ENCODE measurements at regions not wholly inside any gene's neighbourhood (a gene's known extent, or its start where the extent isn't known, plus 50 kb on each side); places are given as distances from the start of the nearest gene placed in this dataset.

GRCh38 chr20:11389186-11389585 lies 528.5 kb upstream of the BTBD3 start:
- DNase-seq (ENCODE audit: low spot score), result no peak

GRCh38 chr20:11391591-11391990 lies 526.1 kb upstream of the BTBD3 start:
- DNase-seq (ENCODE audit: low spot score), result no peak

DNA sequence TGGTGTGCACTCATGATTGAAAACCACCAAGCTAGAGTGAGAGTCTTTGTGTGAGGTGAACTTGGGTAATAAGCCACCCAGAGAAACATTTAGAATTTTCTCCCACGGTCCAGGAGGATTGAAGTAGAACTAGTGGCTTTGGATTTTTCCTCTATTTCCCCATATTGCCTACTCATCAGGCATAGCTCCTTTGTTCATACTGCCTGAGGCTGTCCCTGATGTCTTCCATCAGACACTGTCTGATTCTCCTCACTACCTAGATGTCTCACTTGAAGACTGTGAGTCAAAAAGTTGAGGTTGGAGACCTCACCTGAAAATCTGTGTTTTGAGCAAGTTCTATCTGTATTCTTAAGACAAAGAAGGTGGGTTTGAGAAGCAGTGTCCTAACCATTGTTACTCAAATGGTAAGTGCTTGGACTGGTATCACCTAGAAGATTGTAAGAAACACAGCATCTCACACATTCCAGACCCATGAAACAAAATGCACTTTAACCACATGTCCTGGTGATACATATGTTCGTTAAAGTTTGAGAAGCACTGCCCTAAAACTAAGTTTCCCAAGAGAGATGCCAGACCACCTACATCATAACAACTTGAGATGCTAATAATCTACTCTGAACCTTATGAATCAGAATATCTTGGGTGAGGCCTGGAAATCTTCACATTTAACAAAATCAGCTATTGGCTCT lies 523.4 kb upstream of the BTBD3 start:
- no peak for DNase-seq (ENCODE audit: low spot score)

DNA sequence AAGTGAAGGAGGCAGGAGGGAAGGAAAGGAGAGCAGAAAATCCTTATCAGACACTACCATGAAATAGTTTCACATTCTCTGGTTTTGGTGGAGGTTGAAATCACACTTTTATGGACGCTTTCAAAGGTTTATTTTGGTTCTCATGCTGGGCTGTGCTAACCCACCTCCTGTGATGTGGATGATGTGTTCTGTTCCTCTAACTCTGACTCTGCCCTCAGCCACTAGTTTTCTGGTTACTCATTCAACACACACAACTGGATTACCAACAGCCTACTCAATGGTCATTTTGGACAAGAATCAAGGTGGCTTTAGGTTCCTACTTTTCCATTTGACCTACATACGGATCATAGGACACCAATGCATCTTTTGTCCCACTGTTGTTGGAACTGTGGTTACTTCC lies 522.1 kb upstream of the BTBD3 start:
- DNase-seq (ENCODE audit: low spot score), result no peak

- DNase-seq (ENCODE audit: low spot score), result no peak
Observed at GRCh38 chr20:11401988-11402387, 515.7 kb upstream of the BTBD3 start.

DNA sequence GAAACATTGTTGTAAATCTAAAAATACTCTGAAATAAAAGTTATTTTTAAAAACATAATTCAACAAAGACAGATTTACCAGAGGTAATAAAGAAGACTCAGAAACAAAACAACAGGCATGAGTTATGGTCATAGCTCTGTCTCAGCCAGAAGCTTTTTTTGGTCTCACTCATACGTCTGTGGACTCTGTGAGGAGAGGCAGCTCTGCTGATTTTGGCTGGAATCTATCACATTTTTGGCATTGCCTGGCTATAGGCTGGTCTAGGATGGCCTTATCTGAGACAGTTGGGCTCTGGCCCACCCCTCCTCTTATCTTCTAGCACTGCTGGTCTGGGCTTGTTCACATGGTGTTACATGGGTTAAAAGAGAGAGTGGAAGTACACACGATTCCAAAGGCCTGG lies 514.0 kb upstream of the BTBD3 start:
- no peak for DNase-seq (ENCODE audit: low spot score)

DNA sequence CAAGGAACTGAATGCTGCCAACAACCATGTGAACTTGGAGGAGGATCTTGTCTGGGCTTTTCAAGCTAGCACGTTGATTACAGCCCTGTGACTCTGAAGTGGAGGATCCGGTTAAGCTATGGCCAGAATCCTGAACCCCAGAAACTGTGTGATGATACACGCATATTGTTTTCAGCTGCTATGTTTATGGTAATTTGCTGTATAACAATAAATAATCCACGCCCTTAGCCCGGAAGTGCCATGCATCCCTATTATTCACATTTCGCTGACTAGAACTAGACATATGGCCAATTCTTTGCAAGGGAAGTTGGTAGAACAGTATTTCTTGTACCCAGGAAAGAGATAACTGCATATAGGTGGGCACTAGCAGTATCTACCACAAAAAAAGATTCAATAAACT lies 510.8 kb upstream of the BTBD3 start:
- no peak for DNase-seq (ENCODE audit: low spot score)

DNA sequence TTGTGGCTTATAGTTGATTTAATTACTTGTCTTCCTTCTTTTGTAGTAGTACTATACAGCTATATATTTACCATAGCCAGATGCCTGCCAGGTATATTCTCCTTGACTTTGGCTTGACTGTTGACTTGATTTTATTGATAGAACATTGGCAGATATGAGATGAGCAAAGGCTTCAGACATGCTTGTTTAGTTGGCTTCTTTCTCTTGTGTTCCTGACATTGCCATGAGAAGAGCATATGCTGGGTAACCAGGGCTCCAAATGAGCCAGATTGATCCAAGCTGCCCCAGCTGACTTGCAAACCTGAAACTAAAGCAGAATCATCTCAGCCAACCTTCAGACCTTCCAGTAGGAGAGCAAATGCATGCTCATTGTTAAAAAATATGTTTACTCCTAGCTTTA lies 508.1 kb upstream of the BTBD3 start:
- no peak for DNase-seq (ENCODE audit: low spot score)

DNA sequence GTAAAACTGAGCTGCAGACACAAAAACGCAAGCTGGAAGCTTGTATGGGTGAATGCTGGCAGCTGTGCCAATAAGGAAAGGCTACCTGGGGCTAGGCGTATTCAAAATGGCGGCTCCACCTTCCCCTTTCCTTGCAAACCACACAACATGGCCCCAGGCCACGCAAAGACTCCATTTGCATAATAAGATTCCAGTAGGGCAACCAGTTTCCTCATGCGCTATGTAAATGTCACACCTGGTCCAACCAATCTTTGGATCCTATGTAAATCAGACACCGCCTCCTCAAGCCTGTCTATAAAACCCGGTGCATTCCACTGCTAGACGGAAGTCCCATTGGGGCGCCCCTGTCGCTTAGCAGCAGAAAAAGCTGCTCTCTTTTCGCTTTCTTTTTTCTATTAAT lies 505.9 kb upstream of the BTBD3 start:
- no peak for DNase-seq (ENCODE audit: low spot score)

DNA sequence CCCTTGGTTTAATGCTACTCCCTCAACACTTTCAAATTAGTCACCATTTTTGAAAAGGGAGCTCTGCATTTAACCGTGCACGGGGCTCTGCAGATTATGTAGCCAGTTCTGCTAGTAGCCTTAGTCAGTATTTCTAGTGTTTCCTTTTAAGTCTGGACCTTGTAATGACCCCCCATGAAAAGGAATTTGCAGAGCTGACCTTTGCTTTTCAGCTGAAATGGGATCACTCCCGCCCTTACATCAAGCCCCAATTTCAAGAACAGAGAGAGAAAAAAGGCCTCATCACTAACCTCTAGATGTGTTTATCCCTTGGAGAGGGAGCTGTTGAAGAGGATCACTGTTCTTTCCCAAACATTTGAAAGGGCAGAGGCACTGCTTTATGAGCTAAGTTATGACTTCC lies 490.7 kb upstream of the BTBD3 start:
- no peak for DNase-seq (ENCODE audit: low spot score)

DNA sequence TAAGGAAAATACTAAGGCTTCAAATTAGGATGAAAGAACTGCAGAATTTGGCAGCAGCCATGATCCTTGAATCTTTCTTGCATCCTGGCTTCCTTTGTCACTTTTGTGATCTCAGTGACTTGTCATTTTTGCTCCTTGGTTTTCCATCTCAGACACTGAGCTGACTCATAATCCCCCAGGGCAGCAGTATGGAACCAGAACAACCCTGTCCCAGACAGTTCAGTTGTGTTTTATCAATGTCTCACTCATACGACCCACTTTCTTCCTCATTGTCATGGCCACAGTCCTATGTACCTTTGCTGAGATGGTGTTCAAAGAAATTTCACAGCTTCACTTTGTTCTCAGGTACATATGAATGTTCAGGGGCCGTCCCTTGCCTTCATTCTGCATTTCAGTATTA lies 488.5 kb upstream of the BTBD3 start:
- DNase-seq (ENCODE audit: low spot score), result no peak

DNA sequence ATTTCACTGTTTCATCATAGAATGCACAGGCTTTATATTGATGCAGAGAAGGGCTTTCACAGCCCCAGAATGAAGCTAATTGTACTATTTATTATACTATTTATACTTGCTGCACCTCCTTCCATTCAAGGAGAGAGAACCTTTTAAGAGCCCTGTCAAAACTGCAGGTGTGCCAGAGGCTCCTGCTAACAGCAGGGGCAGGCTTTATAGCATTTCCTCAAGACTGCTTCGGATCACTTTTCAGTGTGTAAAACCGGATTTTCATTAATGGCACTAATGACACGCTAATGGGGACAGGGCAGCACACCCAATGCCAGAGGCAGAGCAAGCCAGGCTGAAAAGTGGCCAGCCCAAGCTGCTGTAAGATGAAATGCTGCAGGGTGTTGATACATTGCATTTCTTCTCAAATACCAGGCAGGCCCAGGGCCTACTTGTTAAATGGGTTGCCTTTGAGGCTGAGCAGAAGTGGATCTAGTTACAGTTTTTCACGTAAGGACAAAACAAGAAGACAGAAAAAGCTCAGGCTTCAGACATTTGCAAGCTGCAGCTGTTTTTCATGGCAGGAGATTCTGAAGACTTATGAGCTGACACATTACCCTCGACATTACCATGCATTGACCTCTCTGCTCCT lies 487.7 kb upstream of the BTBD3 start:
- DNase-seq (ENCODE audit: low spot score), result no peak

GRCh38 chr20:11430652-11431051 lies 487.0 kb upstream of the BTBD3 start:
- DNase-seq (ENCODE audit: low spot score), result no peak

GRCh38 chr20:11431621-11432020 lies 486.1 kb upstream of the BTBD3 start:
- no peak for DNase-seq (ENCODE audit: low spot score)

- DNase-seq (ENCODE audit: low spot score), result no peak
Observed at GRCh38 chr20:11432407-11432806, 485.3 kb upstream of the BTBD3 start.

DNA sequence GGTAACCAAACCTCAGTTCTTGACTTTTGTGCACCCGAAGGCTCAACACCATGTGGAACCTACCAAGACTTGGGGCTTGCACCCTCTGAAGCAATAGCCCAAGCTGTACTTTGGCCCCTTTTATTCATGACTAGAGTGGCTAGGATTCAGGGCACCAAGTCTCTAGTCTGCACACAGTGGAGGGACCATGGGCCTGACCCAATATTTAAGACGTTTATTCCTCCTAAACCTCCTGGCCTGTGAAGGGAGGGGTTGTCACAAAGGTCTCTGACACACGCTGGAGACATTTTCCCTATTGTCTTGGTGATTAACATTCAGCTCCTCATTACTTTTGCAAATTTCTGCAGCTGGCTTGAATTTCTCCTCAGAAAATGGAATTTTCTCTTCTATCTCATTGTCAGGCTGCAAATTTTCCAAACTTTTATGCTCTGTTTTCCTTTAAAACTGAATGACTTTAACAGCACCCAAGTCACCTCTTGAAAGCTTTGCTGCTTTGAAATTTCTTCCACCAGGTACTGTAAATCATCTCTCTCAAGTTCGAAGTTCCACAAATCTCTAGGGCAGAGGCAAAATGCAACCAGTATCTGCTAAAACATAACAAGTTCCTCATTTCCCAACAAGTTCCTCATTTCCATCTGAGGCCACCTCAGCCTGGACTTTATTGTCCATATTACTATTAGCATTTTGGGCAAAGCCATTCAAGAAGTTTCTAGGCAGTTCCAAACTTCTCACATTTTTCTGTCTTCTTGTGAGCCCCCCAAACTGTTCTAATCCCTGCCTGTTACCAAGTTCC lies 481.4 kb upstream of the BTBD3 start:
- DNase-seq (ENCODE audit: low spot score), result no peak

- DNase-seq (ENCODE audit: low spot score), result no peak
Observed at GRCh38 chr20:11437090-11437489, 480.6 kb upstream of the BTBD3 start.

GRCh38 chr20:11437611-11438380 lies 479.9 kb upstream of the BTBD3 start:
- DNase-seq (ENCODE audit: low spot score), result no peak

GRCh38 chr20:11438412-11438811 lies 479.3 kb upstream of the BTBD3 start:
- DNase-seq (ENCODE audit: low spot score), result no peak

DNA sequence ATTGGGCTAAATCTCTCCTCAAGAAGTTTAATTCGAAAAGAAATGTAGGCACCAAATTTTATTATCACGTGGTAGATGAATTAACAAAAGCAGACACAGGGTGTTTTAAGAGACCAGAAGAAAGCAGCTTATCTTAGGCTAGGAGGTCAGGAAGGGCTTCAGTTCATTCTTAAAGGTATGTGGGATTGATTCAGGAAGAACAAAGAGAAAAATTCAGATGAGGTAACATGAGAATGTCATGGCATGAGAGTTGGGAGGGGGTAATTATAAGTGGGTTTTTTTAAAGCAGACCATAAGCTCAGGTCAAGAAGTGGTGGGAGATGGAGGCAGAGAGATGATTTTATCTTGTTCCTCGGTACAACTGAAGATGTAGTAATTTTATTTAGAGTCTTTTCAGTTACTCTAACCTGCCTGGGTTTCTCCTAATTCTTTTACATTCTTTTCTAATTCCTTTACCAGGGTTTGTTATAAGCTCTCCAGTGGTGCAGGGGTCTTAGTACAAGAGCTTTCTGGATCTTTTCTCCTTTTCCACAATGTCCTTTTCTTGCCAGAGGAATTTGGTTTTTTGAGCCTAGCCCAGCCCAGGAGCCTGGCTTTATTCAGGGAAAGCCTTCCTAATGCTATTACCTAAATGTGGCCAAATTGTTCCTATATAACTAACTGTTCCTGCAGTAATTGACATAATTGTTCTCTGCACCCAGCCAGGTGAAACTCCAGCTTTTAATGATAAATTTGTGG lies 474.1 kb upstream of the BTBD3 start:
- no peak for DNase-seq (ENCODE audit: low spot score)

GRCh38 chr20:11445161-11445560 lies 472.5 kb upstream of the BTBD3 start:
- no peak for DNase-seq (ENCODE audit: low spot score)

DNA sequence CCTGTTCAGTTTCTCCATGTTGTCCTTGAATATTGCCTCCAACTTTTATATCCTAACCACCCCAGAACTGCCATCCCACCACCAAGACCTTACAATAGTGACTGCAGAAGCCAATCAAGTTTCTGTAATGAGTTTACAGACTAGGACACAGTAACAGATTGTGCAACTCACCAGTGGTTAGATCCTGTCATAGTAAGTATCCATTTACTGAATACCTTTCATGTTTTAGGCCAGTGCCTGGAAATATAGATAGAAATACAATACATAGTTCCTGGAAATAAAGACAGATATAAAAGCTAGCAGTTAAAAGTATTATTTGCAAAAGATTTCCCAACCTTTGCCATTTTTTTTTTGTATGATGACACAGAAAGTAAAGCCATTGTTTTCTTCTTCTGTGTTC lies 471.8 kb upstream of the BTBD3 start:
- no peak for DNase-seq (ENCODE audit: low spot score)

All from D341Med (cell line).